ENCODE measurements at regions not wholly inside any gene's neighbourhood (a gene's known extent, or its start where the extent isn't known, plus 50 kb on each side); places are given as distances from the start of the nearest gene placed in this dataset.
"Not testable (repeated sequence)": the region's sequence is repeated elsewhere in the genome, so short reads cannot be mapped to it uniquely, and the experiment has no call there.

DNA sequence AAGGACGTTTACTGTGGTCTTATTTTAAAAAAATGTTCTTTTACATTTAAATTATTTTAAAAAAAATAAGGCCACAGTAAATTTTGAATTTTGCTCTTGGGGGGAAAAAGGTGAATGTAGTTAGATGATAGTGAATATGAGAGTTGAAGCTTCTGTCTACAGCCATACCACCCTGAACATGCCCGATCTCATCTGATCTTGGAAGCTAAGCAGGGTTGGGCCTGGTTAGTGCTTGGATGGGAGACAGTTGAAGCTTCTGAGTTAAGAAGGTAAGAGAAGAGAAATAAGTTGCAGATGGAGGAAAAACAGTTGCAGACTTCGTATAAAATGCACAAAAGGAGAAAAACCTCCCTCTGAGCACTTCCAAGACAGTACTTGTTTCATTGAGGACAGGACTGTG is 115.6 kb upstream of the NR3C2 start:
- Histone ChIP-seq H3K9me3 (no peaks in the 10 kb centered on the region), H3K4me1 (no peaks in the 10 kb centered on the region), H3K27me3 (no peaks in the 10 kb centered on the region), H3K27ac (no peak overlapping the region), H3K4me3 (no peak overlapping the region), H3K36me3 (no peaks in the 10 kb centered on the region)
- TF ChIP-seq, protein P1, sequence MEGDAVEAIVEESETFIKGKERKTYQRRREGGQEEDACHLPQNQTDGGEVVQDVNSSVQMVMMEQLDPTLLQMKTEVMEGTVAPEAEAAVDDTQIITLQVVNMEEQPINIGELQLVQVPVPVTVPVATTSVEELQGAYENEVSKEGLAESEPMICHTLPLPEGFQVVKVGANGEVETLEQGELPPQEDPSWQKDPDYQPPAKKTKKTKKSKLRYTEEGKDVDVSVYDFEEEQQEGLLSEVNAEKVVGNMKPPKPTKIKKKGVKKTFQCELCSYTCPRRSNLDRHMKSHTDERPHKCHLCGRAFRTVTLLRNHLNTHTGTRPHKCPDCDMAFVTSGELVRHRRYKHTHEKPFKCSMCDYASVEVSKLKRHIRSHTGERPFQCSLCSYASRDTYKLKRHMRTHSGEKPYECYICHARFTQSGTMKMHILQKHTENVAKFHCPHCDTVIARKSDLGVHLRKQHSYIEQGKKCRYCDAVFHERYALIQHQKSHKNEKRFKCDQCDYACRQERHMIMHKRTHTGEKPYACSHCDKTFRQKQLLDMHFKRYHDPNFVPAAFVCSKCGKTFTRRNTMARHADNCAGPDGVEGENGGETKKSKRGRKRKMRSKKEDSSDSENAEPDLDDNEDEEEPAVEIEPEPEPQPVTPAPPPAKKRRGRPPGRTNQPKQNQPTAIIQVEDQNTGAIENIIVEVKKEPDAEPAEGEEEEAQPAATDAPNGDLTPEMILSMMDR (IDR thresholded peaks at IDR 0.05), result no peak
- TF ChIP-seq EP300 (IDR thresholded peaks at IDR 0.05) (no peak), POLR2AphosphoS5 (IDR thresholded peaks at IDR 0.05) (no peak), POLR2A (IDR thresholded peaks at IDR 0.05) (no peak)
- WGBS, result 83% methylated on average over 3 of the region's 3 CpGs
- DNase-seq (ENCODE audit: low spot score in 2 of 2), result no peak

DNA sequence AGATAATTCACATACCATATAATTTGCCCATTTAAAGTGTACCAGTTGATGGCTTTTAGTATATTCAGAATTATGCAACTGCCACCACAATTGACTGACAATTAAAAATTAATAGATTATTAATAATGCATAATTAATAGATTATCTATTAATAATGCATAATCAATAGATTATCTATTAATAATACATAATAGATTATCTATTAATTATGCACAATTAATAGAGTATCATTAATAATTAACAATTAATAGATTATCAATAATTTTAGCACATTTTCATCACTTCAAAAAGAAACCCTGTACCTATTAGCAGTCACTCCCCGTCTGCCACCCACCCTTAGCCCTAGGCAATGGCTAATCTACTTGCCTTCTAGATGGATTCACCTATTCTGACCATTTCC is 108.6 kb upstream of the NR3C2 start:
- Histone ChIP-seq H3K9me3 (no peaks in the 10 kb centered on the region), H3K27me3 (no peaks in the 10 kb centered on the region), H3K27ac (no peak overlapping the region), H3K4me3 (no peak overlapping the region), H3K4me1 (no peaks in the 10 kb centered on the region), H3K36me3 (no peaks in the 10 kb centered on the region)
- WGBS, result 95% methylated on average over 1 of the region's 1 CpG
- TF ChIP-seq POLR2AphosphoS5 (IDR thresholded peaks at IDR 0.05) (no peak), EP300 (IDR thresholded peaks at IDR 0.05) (no peak), POLR2A (IDR thresholded peaks at IDR 0.05) (no peak)
- TF ChIP-seq, protein P1 (IDR thresholded peaks at IDR 0.05), result no peak
- no peak for DNase-seq (ENCODE audit: low spot score in 2 of 2)

DNA sequence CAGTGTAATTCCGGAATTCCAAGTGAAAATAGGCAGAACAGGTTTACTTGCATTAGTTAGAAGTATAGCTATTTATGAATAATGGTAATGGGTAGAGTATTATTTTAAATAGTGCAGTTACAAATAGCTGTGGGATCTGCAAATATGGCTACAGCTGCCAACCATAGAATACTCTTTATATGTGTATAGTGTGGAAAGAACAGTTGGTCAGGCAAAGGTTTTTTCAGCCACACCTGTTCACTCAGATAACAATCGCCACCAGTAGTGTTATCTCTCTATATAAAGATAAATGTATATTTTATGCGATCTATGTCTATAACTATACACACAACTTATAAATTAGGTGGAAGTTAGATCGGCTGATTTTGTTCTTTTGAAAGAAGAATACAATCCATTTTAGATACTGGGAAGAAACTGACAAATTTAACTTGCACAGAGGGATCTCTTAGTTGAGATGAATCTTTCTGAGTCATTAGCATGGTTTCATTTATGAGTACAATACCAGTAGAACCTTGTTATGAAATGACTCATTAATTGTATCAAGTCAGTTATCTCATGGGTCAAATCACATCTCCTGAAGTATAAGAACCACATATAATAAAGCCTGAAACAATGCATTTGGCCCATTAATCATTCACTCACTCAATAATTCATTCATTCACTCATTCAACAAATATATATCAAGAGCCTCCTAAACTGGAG is 100.9 kb upstream of the NR3C2 start:
- H3K36me3 ChIP-seq, result no peaks in the 10 kb centered on the region

DNA sequence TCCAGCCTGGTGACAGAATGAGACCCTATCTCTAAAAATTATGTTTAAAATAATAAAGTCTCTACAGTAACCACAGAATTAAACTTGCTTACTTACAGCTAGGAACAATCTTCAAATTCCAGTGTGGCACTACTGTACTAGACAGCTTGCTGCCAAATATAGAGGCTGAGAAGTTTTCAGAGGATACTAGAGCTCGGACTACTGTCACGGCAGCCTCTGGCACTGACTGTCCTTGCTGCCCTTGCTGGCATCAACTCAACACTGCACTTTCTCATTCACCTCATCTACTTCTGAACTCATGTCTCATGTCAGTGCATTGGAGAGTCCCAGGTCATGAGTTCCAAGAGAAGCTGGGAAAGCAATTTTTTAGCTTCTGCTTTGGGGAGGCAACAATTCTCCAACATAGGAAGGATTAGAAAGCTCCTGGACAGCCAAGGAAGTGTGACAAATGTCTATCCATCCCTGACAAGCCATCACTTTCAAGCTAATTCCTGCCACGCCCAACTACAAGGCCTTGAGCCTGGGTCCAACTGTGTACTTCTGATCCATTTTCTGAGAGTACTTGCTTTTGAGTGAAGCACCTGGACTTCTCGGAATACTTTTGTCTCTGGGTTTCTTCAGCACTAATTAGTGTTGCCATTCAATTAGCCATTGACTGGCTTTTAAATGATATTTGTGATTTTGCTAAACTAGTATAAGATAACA is 98.6 kb upstream of the NR3C2 start:
- Histone ChIP-seq H3K9me3 (no peaks in the 10 kb centered on the region), H3K27me3 (no peaks in the 10 kb centered on the region), H3K27ac (no peak overlapping the region), H3K4me3 (no peak overlapping the region), H3K4me1 (no peaks in the 10 kb centered on the region), H3K36me3 (no peaks in the 10 kb centered on the region)
- WGBS, result 53% methylated on average over 4 of the region's 4 CpGs
- no peak for TF ChIP-seq POLR2A (IDR thresholded peaks at IDR 0.05)
- TF ChIP-seq EP300 (IDR thresholded peaks at IDR 0.05), result no peak
- TF ChIP-seq, protein P1 (IDR thresholded peaks at IDR 0.05), result no peak
- TF ChIP-seq POLR2AphosphoS5 (IDR thresholded peaks at IDR 0.05), result no peak
- DNase-seq (ENCODE audit: low spot score in 2 of 2), result no peak

More for the DNA sequence above, 100.9 kb upstream of the NR3C2 start:
- Histone ChIP-seq H3K9me3 (no peaks in the 10 kb centered on the region), H3K27me3 (no peaks in the 10 kb centered on the region), H3K27ac (no peak overlapping the region), H3K4me1 (no peaks in the 10 kb centered on the region), H3K4me3 (no peak overlapping the region)
- TF ChIP-seq POLR2AphosphoS5 (IDR thresholded peaks at IDR 0.05) (no peak), EP300 (IDR thresholded peaks at IDR 0.05) (no peak), POLR2A (IDR thresholded peaks at IDR 0.05) (no peak)
- TF ChIP-seq, protein P1 (IDR thresholded peaks at IDR 0.05), result no peak
- WGBS, result 86% methylated on average over 4 of the region's 4 CpGs
- DNase-seq (ENCODE audit: low spot score in 2 of 2), result no peak

DNA sequence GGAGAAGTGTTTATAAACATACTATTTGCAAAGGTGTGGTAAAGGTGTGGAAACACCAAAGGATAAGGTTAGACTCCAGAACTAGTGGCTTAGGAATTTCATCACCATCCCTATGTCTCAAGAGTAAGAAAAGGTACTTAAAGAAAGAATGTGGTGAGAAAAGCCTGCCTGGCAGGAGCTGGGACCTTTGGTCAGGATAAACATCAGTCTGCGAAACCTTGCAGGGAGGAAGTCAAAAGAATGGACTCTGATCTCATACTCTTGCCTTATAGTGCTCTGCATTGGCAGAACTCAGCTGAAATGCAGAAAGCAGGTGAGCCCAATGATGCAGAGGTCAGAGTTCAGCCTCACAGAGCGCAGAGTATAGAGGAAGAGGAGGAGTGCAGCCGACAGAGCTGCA is 97.2 kb upstream of the NR3C2 start:
- WGBS, result 77% methylated on average over 3 of the region's 3 CpGs
- Histone ChIP-seq H3K36me3 (no peaks in the 10 kb centered on the region), H3K27ac (no peak overlapping the region), H3K4me3 (no peak overlapping the region), H3K4me1 (no peaks in the 10 kb centered on the region), H3K9me3 (peaks cover 4% of the 10 kb centered on the region), H3K27me3 (no peaks in the 10 kb centered on the region)
- TF ChIP-seq POLR2A (IDR thresholded peaks at IDR 0.05), result no peak
- no peak for TF ChIP-seq POLR2AphosphoS5 (IDR thresholded peaks at IDR 0.05)
- TF ChIP-seq, protein P1 (IDR thresholded peaks at IDR 0.05), result no peak
- TF ChIP-seq EP300 (IDR thresholded peaks at IDR 0.05), result no peak
- DNase-seq (ENCODE audit: low spot score in 2 of 2), result no peak

DNA sequence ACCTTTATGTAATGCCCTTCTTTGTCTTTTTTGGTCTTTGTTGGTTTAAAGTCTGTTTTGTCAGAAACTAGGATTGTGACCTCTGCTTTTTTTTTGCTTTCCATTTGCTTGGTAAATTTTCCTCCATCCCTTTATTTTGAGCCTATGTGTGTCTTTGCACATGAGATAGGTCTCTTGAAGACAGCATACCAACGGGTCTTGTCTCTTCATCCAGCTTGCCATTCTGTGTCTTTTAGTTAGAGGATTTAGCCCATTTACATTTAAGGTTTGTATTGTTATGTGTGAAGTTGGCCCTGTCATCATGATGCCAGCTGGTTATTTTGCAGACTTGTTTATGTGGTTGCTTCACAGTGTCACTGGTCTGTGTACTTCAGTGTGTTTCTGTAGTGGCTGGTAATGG is 91.6 kb upstream of the NR3C2 start:
- 90% methylated on average over 1 of the region's 1 CpG for WGBS
- not testable (repeated sequence) for H3K4me3 ChIP-seq; H3K36me3 ChIP-seq; H3K4me1 ChIP-seq; H3K27ac ChIP-seq; H3K27me3 ChIP-seq; DNase-seq (ENCODE audit: low spot score in 2 of 2)
- H3K9me3 ChIP-seq, result peaks cover 17% of the 10 kb centered on the region
